Prostate gland (tissue), 2 donors: ENCODE measurements at regions not wholly inside any gene's neighbourhood (a gene's known extent, or its start where the extent isn't known, plus 50 kb on each side); places are given as distances from the start of the nearest gene placed in this dataset.

ENCODE experiments used
- DNase-seq: peaks from one replicate; pipeline ENCODE4 v3.0.0-alpha.2; 2019; ENCODE audit warnings: low spot score
- H3K27ac ChIP-seq, 2 donors: fragments of 200-600 bp; sonication (generic); 2 replicates each; pipeline ENCODE4 v1.5.1; 2017 to 2019
- H3K27me3 ChIP-seq: fragments of 200-600 bp; sonication (generic); replicated peaks from 2 replicates; pipeline ENCODE4 v1.5.1; 2019; ENCODE audit not compliant: insufficient read depth
- H3K36me3 ChIP-seq, 2 donors: fragments of 200-600 bp; sonication (generic); 1 replicate in 1 of 2; 2 replicates in 1 of 2; pipeline versions ENCODE4 v1.5.1 to v1.8.1; 2017 to 2019
- H3K4me1 ChIP-seq: fragments of 200-600 bp; sonication (generic); replicated peaks from 2 replicates; pipeline ENCODE4 v1.5.1; 2019
- H3K4me3 ChIP-seq, 2 donors: fragments of 200-600 bp; sonication (generic); 2 replicates each; pipeline ENCODE4 v1.5.1; 2017 to 2019
- H3K9me3 ChIP-seq: fragments of 200-600 bp; sonication (generic); 2 replicates; pipeline ENCODE4 v1.5.1; 2017
- POLR2A ChIP-seq: fragments of 450-650 bp; IDR thresholded peaks from one replicate; pipeline ENCODE4 v1.6.1; 2016; ENCODE audit warnings: antibody characterized with exemption, mild to moderate bottlenecking
- POLR2AphosphoS5 ChIP-seq: sonication (generic); formaldehyde crosslinking; IDR thresholded peaks from one replicate; pipeline ENCODE4 v1.6.1; 2017; ENCODE audit warnings: antibody characterized with exemption
- WGBS: methylation state at CpG from one replicate; pipeline ENCODE4 v1.1.5; 2018; 5-methylcytosine and 5-hydroxymethylcytosine counted together
- intact Hi-C: fragments of 100-400 bp; cut with DNase I; formaldehyde crosslinking; loops from one replicate; pipeline ENCODE4 v1.14.2; 2022
- small RNA-seq, 2 donors: library from RNA; depleted of rRNA; stranded (forward); fragments of <200 nt; gene quantifications; one replicate each; pipeline ENCODE3, GENCODE V24; 2016
- TF ChIP-seq, protein P1 (sequence below), 4 experiments: fragments of 200-600 bp in 2 of 4; fragments of 450-650 bp in 2 of 4; sonication (generic) in 2 of 4; IDR thresholded peaks; 1 replicate in 3 of 4; 2 replicates in 1 of 4; pipeline ENCODE4 v1.5.1; 2016 to 2019; ENCODE audit warnings: antibody characterized with exemption in 4 of 4, mild to moderate bottlenecking in 2 of 4, moderate library complexity in 2 of 4

DNA sequence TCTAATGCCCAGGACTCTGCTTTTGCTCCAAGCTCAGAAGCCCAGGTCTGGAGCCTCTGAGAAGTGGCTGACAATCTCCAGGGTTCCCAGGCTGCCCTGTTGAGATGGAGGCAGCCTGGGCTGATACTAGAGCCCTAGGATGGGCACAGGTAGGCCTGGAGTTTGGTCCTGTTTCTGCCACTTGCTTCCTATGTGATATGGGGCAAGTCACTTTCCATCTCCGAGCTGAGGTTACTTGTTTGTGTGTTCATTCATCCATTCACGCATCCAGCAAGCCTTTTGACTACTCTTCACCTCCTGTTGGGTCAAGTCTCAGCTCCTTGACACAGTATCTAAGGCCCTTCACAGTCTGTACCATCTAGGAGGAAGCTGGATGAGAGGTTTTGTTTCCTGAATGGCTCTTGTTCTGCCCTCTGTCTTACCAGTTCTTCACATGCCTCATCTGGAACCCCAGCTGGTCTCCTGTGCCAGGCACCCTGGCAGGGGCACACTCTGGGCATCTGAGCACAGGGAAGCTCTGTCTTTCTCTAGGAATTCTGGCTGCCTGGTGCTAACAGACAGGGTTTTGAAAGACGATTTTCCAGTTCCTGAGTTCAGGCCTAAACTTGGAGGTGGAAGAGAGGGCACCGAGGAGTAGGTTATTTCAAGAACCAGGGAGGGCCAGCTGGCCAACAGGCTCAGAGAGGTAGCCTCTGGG lies 53.2 kb upstream of the AMPD3 start:
- no peak overlapping the region for H3K4me3 ChIP-seq
- H3K27me3 ChIP-seq = no peaks in the 10 kb centered on the region
- intact Hi-C loops = loop anchor here (10.0 kb wide), 1 partner anchor 223 kb away; no protein-coding TSS in a partner anchor
- H3K27ac ChIP-seq = no peak overlapping the region
- DNase-seq = no peak
- H3K4me1 ChIP-seq = no peaks in the 10 kb centered on the region
- WGBS = 77% methylated on average over 4 of the region's 4 CpGs
- no peak for TF ChIP-seq POLR2A
- TF ChIP-seq POLR2AphosphoS5 = no peak
- TF ChIP-seq, protein P1, sequence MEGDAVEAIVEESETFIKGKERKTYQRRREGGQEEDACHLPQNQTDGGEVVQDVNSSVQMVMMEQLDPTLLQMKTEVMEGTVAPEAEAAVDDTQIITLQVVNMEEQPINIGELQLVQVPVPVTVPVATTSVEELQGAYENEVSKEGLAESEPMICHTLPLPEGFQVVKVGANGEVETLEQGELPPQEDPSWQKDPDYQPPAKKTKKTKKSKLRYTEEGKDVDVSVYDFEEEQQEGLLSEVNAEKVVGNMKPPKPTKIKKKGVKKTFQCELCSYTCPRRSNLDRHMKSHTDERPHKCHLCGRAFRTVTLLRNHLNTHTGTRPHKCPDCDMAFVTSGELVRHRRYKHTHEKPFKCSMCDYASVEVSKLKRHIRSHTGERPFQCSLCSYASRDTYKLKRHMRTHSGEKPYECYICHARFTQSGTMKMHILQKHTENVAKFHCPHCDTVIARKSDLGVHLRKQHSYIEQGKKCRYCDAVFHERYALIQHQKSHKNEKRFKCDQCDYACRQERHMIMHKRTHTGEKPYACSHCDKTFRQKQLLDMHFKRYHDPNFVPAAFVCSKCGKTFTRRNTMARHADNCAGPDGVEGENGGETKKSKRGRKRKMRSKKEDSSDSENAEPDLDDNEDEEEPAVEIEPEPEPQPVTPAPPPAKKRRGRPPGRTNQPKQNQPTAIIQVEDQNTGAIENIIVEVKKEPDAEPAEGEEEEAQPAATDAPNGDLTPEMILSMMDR (IDR thresholded peaks at IDR 0.05) = no peak
- H3K9me3 ChIP-seq = no peaks in the 10 kb centered on the region
- no peaks in the 10 kb centered on the region for H3K36me3 ChIP-seq

Small RNA genes in the stretch of these regions (small RNA-seq; reads per million reads assigned to genes)
- 0 reads per million in 2 donors for gene RNU6ATAC33P
